ENCODE measurements at regions not wholly inside any gene's neighbourhood (a gene's known extent, or its start where the extent isn't known, plus 50 kb on each side); places are given as distances from the start of the nearest gene placed in this dataset.

- TF ChIP-seq, protein P1, sequence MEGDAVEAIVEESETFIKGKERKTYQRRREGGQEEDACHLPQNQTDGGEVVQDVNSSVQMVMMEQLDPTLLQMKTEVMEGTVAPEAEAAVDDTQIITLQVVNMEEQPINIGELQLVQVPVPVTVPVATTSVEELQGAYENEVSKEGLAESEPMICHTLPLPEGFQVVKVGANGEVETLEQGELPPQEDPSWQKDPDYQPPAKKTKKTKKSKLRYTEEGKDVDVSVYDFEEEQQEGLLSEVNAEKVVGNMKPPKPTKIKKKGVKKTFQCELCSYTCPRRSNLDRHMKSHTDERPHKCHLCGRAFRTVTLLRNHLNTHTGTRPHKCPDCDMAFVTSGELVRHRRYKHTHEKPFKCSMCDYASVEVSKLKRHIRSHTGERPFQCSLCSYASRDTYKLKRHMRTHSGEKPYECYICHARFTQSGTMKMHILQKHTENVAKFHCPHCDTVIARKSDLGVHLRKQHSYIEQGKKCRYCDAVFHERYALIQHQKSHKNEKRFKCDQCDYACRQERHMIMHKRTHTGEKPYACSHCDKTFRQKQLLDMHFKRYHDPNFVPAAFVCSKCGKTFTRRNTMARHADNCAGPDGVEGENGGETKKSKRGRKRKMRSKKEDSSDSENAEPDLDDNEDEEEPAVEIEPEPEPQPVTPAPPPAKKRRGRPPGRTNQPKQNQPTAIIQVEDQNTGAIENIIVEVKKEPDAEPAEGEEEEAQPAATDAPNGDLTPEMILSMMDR (IDR thresholded peaks at IDR 0.05), result no peak
Observed at GRCh38 chr17:83149761-83150251, 70.4 kb downstream of the METRNL start.

GRCh38 chr17:83150369-83151055, 71.1 kb downstream of the METRNL start:
- TF ChIP-seq, protein P1 (IDR thresholded peaks at IDR 0.05), result no peak

GRCh38 chr17:83151056-83151441, 71.6 kb downstream of the METRNL start:
- TF ChIP-seq, protein P1 (IDR thresholded peaks at IDR 0.05), result no peak

DNA sequence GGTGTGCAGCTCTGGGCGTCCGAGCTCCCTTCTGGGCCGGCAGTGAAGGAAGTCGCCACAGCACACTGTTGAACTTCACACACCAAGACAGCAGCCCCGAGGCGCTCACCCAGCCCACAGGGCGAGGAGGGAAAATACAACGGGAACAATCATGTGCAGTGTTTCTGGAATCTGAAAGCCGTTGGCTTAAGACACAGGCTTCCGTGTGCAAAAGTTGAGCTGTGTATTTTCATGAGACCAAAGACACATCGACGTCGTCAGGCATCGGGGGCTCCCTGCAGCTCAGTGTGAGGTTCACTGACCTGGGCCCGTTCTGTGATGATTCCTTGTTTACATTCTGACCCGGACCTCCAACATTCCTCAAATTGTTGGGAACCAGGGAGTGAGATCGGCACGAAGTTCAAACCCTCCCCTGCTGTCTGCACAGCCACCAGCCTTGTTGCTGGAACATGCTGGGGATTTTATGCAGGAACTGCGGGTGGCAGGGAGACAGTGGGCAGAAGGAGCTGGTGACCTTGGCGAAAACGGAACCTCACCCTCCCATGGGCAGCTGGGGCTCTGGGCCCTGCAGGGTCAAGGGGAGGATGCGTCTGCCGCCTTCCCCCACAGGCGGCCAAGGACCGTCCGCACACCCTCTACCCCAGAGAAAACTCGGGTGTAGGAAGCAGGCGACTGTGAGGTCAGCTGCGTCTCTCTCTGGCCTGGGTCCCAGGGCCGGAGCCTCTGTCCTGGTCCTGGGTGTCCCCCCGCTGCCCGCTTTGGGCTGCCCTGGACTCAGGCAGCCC, 72.2 kb downstream of the METRNL start:
- TF ChIP-seq, protein P1 (IDR thresholded peaks at IDR 0.05), result no peak

DNA sequence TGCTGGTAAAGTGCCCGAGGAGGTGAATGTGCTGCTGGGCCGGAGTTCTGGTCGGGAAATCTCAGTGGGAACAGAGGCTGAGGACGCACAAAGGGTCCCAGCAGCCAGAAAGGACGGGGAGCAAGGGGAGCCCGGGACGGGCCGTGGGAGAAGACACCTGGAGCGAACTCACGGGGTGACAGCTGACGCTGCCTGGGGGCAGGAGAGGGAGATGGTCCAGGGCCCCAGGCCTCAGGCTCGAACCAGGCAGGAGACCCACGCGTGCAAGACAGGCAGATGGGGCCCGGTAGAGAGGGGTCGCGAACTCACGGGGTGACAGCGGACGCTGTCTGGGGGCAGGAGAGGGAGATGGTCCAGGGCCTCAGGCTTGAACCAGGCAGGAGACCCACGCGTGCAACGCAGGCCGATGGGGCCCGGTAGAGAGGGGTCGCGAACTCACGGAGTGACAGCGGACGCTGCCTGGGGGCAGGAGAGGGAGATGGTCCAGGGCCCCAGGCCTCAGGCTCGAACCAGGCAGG, 72.9 kb downstream of the METRNL start:
- TF ChIP-seq, protein P1 (IDR thresholded peaks at IDR 0.05), result no peak

DNA sequence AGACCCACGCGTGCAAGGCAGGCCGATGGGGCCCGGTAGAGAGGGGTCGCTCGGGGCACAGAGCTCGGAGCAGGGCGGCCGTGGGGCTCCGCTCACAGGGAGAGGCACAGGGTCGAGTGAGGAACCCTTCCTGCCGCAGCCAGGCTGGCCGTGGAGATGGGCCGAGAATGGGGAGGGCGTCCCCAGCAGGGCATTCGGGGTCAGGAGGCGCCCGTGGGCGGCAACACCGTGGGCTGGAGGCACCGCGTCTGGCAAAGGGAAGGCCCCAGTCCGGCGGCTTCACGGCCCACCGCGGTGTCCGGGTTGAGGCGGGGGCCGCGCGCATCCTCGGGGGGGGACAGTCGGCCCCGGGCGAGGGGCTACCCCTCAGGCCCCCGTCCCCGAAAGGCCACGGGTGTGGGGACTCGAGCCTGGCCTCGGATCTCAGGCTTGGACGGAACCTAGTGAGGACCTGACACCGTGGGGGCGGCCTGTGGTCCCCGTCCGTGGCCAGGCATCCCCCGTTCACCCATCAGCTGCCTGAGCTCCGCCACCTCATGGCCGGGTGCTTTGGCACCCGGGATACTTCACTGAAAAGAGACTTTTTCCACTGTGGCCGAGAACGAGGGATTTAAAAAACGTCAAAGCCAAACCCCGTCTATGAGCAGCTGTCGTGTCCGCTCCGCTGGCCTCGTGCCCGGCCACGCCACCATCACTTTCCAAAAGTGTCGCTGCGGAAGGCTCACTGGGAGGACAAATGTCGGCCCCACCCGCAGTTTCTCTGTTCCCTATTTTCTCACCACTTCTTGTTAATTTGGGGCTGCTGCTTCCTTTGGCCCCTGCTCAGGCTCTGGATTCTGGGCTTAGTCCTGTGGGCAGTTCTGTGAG, 73.6 kb downstream of the METRNL start:
- TF ChIP-seq, protein P1 (IDR thresholded peaks at IDR 0.05), result no peak

DNA sequence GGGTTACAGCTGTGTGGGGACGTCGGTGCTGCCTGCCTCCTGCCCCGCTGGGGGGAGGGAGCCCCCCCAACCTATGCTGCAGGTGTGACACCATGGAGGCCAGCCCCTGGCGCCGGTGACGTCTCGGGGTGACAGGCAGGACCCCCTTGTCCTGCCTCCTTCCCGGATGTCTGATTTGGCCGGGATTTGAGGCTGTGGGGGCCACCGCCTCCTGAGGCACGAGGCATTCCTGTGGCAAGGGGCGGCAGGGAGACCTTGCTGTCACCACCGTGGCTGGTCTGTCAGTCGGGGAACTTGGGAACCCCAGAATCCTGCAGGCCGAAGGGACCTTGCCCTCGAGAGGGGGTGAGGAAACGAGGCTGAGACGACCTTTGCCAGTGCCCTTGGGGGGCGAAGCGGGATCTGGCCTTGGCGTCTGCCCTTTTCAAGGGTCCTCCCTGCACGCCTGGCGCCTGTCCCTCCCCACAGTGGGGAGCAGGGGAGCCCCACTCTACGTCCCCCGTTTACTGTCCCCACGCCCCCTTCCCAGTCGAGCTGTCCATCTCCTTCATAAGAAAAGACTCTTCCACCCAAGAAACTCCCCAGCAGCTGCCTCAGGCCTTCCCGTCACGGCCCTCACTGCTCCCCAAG, 74.4 kb downstream of the METRNL start:
- TF ChIP-seq, protein P1 (IDR thresholded peaks at IDR 0.05), result no peak

All from LNCAP (cell line).